Ectodermal cell (in vitro differentiated cells): ENCODE measurements at regions not wholly inside any gene's neighbourhood (a gene's known extent, or its start where the extent isn't known, plus 50 kb on each side); places are given as distances from the start of the nearest gene placed in this dataset.
"Not testable (repeated sequence)": the region's sequence is repeated elsewhere in the genome, so short reads cannot be mapped to it uniquely, and the experiment has no call there.

Experiments used
- H3K27ac ChIP-seq: 2 replicates; pipeline ENCODE4 v1.7.0; 2013; ENCODE audit warnings: mild to moderate bottlenecking, low read depth, low read length; ENCODE audit not compliant: insufficient read depth, poor library complexity, severe bottlenecking
- H3K27me3 ChIP-seq: 2 replicates; pipeline ENCODE4 v1.7.0; 2013; ENCODE audit warnings: mild to moderate bottlenecking, low read length; ENCODE audit not compliant: insufficient read depth, control insufficient read depth, poor library complexity, severe bottlenecking
- H3K36me3 ChIP-seq: one replicate; pipeline ENCODE4 v1.7.0; 2013; ENCODE audit warnings: low read length; ENCODE audit not compliant: control insufficient read depth, insufficient read depth
- H3K4me1 ChIP-seq: one replicate; pipeline ENCODE4 v1.7.0; 2013; ENCODE audit warnings: low read length; ENCODE audit not compliant: control insufficient read depth, insufficient read depth
- H3K4me3 ChIP-seq: 2 replicates; pipeline ENCODE4 v1.7.0; 2013; ENCODE audit warnings: low read depth, low read length, control low read depth; ENCODE audit not compliant: insufficient read depth
- H3K9me3 ChIP-seq: 2 replicates; pipeline ENCODE4 v1.7.0; 2013; ENCODE audit warnings: mild to moderate bottlenecking, low read length, moderate library complexity; ENCODE audit not compliant: control insufficient read depth
- WGBS, 2 experiments: methylation state at CpG; one replicate each; pipeline ENCODE4 v1.1.7; 2013; ENCODE audit warnings: missing lambda C conversion rate in 2 of 2; 5-methylcytosine and 5-hydroxymethylcytosine counted together

DNA sequence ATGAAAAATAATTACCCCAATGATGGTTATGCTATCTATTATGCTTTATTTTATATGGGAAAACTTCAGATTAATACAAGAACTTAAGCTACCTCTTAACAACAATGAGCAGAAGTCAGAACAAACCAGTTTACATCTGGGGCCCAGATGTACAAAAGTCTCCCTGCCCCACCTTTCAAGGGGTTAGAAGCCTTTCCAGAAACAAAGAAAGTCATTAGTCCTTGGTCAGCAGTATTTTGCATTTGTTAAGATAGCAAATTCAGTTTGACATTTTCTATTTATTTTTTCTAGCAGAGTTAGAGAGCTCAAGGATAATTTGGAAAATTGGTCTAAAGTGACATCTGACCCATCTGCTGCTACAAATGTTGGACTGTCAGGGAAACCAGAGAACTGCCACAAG lies 478.7 kb upstream of the UBE2E2 start:
- Histone ChIP-seq H3K27me3 (no peaks in the 10 kb centered on the region), H3K27ac (no peak overlapping the region), H3K36me3 (no peaks in the 10 kb centered on the region), H3K9me3 (no peaks in the 10 kb centered on the region), H3K4me3 (no peak overlapping the region), H3K4me1 (no peaks in the 10 kb centered on the region)

- Histone ChIP-seq H3K9me3 (no peaks in the 10 kb centered on the region), H3K36me3 (no peaks in the 10 kb centered on the region), H3K4me3 (no peak overlapping the region), H3K27ac (no peak overlapping the region), H3K4me1 (no peaks in the 10 kb centered on the region), H3K27me3 (no peaks in the 10 kb centered on the region)
- 58 to 63% methylated on average over 1 of the region's 1 CpG for WGBS, 2 experiments
These were observed 474.7 kb upstream of the UBE2E2 start for GRCh38 chr3:22728406-22728805.

DNA sequence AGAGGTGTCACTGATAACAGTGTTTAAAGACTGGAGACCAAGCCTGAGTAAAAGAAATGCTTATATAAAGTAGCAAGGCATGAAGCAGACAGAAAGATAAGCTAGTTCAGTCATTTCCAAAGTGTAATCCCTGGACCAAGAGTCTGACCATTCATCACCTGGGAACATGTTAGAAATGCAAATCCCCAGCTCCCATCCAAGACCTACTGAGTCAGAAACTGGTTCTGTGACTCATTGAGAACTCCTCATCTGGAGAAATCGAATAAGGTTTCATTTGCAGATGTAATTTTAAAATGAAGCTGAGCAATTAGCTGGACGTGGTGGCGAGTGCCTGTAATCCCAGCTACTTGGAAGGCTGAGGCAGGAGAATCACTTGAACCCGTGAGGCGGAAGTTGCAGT lies 473.9 kb upstream of the UBE2E2 start:
- no peaks in the 10 kb centered on the region for H3K27me3 ChIP-seq
- H3K4me3 ChIP-seq, result no peak overlapping the region
- WGBS, 2 experiments, result 84 to 90% methylated on average over 5 of the region's 5 CpGs
- H3K9me3 ChIP-seq, result no peaks in the 10 kb centered on the region
- H3K4me1 ChIP-seq, result no peaks in the 10 kb centered on the region
- no peaks in the 10 kb centered on the region for H3K36me3 ChIP-seq
- no peak overlapping the region for H3K27ac ChIP-seq

DNA sequence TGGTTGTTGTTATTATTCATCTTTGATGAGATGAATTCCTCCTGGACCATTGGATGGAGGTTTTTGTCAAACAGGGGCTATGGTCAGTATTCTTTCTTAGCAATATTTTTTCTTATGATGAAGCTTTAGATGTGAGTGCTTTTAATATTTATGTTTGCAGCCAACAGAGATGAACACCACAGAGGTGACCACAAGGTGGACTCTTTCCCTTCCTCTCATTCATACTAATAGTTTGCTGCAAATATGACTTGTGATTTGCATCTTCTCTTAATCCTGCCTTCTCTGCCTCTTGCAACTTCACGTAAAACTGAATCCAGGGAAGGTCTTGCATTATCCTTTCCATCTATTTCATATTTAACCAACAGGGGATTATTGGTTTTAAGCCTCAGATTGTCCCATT lies 473.1 kb upstream of the UBE2E2 start:
- H3K27ac ChIP-seq, result no peak overlapping the region
- no peaks in the 10 kb centered on the region for H3K36me3 ChIP-seq
- 47 to 65% methylated on average over 1 of the region's 1 CpG for WGBS, 2 experiments
- no peaks in the 10 kb centered on the region for H3K27me3 ChIP-seq
- no peak overlapping the region for H3K4me3 ChIP-seq
- H3K9me3 ChIP-seq, result no peaks in the 10 kb centered on the region
- H3K4me1 ChIP-seq, result no peaks in the 10 kb centered on the region

DNA sequence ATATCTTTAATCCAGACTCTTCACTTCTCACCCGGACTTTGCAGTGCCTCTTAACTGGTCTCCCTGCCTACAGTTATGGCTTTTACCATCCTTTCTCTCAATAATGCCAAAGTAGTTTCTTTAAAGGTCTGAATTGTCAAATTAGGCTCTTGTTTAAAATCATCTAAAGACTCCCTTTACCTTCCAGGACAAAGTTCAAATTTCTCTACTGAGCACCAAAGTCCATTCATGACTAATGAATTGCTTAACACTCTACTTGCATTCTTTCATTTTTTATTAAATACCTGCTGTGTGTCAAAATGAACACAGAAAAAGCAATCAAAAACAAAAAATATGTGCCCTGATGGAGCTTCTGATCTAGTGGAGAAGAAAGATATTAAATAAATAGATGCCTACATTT lies 472.4 kb upstream of the UBE2E2 start:
- Histone ChIP-seq H3K27ac (no peak overlapping the region), H3K9me3 (no peaks in the 10 kb centered on the region), H3K36me3 (no peaks in the 10 kb centered on the region), H3K4me3 (no peak overlapping the region), H3K27me3 (no peaks in the 10 kb centered on the region), H3K4me1 (no peaks in the 10 kb centered on the region)
- 94 to 97% methylated on average over 1 of the region's 1 CpG for WGBS, 2 experiments

- Histone ChIP-seq H3K27ac (no peak overlapping the region), H3K27me3 (no peaks in the 10 kb centered on the region), H3K36me3 (no peaks in the 10 kb centered on the region), H3K9me3 (no peaks in the 10 kb centered on the region), H3K4me1 (no peaks in the 10 kb centered on the region), H3K4me3 (no peak overlapping the region)
- WGBS, 2 experiments, result 85 to 90% methylated on average over 1 of the region's 1 CpG
These were observed 471.2 kb upstream of the UBE2E2 start for GRCh38 chr3:22731901-22732300.

DNA sequence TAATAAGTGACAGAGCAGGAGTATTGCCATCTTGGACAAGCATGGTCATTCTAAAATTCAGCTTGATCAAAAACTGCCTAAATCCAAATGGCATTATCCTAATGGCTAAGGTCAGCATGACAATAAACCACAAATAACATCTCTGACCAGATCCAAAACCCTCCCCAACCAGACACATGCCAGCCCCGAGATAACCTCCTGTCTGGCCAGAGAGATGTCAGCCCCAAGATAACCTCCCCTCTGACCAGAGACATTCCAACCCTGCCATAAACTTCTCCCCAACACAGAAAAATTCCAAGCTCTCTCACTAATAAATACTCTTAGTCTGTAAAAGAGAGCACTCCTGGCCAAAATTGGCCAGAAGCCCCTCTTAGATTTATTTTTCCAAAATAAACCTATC lies 470.5 kb upstream of the UBE2E2 start:
- Histone ChIP-seq H3K9me3 (no peaks in the 10 kb centered on the region), H3K27ac (no peak overlapping the region), H3K36me3 (no peaks in the 10 kb centered on the region), H3K4me1 (no peaks in the 10 kb centered on the region), H3K4me3 (no peak overlapping the region), H3K27me3 (no peaks in the 10 kb centered on the region)
- WGBS, 2 experiments, result 89 to 100% methylated on average over 1 of the region's 1 CpG

DNA sequence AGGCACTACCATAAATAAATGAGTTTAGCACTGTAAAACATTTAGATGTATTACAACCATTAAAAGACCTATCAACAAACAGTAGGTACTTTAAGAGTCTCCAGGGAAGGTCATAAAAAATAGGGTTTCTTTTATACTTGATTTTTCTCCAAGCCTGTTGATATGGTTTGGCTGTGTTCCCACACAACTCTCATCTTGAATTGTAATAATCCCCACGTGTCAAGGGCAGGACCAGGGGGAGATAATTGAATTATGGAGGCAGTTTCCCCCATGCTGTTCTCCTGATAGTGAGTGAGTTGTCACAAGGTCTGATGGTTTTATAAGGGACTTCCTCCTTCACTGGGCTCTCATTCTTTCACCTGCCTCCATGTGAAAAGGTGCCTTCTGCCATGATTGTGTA lies 468.9 kb upstream of the UBE2E2 start:
- WGBS, 2 experiments, result 33% methylated on average over 1 of the region's 1 CpG; no CpG with 5 or more reads in 1 of the 2 experiments
- no peak overlapping the region for H3K27ac ChIP-seq
- no peaks in the 10 kb centered on the region for H3K4me1 ChIP-seq
- no peaks in the 10 kb centered on the region for H3K36me3 ChIP-seq
- no peaks in the 10 kb centered on the region for H3K9me3 ChIP-seq
- no peaks in the 10 kb centered on the region for H3K27me3 ChIP-seq
- H3K4me3 ChIP-seq, result no peak overlapping the region

GRCh38 chr3:22734756-22735155 lies 468.4 kb upstream of the UBE2E2 start:
- Histone ChIP-seq H3K4me3 (no peak overlapping the region), H3K27ac (no peak overlapping the region), H3K9me3 (no peaks in the 10 kb centered on the region), H3K27me3 (no peaks in the 10 kb centered on the region), H3K36me3 (no peaks in the 10 kb centered on the region), H3K4me1 (no peaks in the 10 kb centered on the region)
- WGBS, 2 experiments, result 80 to 100% methylated on average over 1 to 2 of the region's 2 CpGs

DNA sequence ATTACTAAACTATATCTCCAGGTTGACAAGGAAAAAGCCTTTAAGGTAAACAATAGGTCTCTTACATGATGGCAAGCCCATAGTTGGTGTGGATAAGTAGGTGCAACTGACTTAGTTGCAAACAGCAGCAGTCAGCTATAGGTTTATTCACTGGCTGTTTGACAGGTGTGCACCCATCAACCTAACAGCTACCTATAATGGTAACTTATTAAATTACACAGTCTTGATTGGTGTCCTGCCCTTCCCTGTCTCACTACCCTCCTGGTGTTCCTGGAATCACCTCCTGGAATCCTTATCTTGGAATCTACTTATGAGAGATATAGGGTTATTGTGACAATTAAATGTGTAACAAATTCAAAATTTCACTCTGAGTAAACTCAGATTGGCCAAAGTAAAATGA lies 467.8 kb upstream of the UBE2E2 start:
- no peaks in the 10 kb centered on the region for H3K36me3 ChIP-seq
- H3K4me3 ChIP-seq, result no peak overlapping the region
- H3K27me3 ChIP-seq, result no peaks in the 10 kb centered on the region

DNA sequence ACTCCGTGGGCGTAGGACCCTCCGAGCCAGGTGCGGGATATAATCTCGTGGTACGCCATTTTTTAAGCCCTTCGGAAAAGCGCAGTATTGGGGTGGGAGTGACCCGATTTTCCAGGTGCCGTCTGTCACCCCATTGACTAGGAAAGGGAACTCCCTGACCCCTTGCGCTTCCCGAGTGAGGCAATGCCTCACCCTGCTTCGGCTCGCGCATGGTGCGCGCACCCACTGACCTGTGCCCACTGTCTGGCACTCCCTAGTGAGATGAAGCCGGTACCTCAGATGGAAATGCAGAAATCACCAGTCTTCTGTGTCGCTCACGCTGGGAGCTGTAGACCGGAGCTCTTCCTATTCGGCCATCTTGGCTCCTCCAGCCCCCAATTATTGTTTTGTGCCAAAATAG lies 459.7 kb upstream of the UBE2E2 start:
- 84 to 85% methylated on average over 22 of the region's 22 CpGs for WGBS, 2 experiments
- not testable (repeated sequence) for H3K9me3 ChIP-seq, H3K27ac ChIP-seq, H3K27me3 ChIP-seq, H3K36me3 ChIP-seq, H3K4me3 ChIP-seq, H3K4me1 ChIP-seq

More for the DNA sequence above, 467.8 kb upstream of the UBE2E2 start:
- Histone ChIP-seq H3K4me1 (no peaks in the 10 kb centered on the region), H3K27ac (no peak overlapping the region), H3K9me3 (no peaks in the 10 kb centered on the region)
